Activated CD8-positive, alpha-beta memory T cell treated with anti-CD3 and anti-CD28 coated beads for 4 hours (primary cell): ENCODE measurements at regions not wholly inside any gene's neighbourhood (a gene's known extent, or its start where the extent isn't known, plus 50 kb on each side); places are given as distances from the start of the nearest gene placed in this dataset.
"Not testable (repeated sequence)": the region's sequence is repeated elsewhere in the genome, so short reads cannot be mapped to it uniquely, and the experiment has no call there.

ENCODE experiments used
- DNase-seq, 2 donors: peaks; one replicate each; pipeline ENCODE4 v3.0.0-alpha.2; 2020; ENCODE audit warnings: low read depth in 2 of 2

DNA sequence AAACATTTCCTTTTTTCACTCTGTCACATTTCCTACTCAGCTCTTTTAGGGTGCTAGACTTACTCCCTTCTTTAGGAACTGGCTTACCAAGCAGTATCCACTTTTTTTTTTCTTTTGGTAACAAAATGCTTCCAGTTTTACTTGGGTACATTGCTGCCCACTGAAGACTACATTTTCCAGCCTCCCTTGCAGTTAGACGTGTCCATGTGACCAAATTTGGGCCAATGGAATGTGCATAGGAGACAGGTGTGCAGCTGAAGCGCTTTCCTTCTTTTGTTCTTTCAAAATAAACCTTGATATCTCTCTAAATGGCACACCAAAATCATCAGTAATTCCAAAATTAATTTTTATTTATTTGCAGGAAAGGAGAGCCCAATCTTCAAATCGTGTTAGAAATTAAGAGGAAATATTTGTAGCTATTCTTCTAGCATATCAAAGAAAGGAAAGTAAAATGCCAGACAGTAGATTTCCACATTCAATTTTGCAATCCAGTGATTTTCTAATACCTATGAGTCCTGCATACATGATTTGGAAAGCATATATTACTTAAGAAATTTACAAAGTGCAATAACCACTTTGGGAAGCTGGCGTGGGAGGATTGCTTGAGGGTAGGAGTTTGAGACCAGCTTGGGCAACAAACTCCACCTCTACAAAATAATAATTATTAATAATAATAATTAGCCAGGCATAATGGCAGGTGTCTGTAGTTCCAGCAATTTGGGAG lies 422.0 kb upstream of the FRG2C start:
- DNase-seq: no peak

DNA sequence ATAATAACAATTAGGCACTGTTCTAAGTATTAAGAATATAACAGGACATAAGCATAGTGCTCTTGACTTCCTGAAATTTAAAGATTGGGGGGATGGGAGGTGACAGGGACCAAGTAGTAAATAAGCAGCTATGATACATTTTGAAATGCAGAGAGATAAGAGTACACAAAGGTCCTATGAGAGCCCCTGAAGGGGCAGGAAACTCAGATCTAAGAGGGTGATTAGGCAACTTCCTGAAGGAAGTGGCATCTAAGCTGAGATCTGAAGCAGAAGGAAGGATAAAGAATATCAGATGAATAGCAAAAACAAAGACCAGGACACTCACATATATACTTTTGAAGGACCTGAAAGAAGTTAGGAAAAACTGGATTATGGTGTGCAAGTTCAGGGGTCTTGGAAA lies 415.2 kb upstream of the FRG2C start:
- no peak for DNase-seq

DNA sequence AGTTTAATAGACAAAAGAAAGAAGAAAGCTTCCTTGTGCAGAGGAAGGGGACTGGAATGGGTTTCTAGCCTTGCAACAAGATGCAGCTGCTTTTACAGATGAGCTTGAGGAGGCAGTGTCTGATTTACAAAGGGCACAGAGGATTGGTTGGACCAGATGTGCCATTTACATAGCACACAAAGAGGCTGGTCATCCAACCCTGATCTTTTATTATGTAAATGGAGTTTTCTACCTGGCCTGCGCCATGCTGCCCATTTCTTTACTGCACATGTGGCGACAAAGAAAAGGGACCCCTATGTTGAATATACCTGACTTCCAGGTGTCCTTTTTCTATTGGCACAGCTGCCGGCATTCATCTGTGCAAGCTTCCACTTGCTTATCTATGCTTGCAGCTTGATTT lies 409.4 kb upstream of the FRG2C start:
- no peak for DNase-seq

DNA sequence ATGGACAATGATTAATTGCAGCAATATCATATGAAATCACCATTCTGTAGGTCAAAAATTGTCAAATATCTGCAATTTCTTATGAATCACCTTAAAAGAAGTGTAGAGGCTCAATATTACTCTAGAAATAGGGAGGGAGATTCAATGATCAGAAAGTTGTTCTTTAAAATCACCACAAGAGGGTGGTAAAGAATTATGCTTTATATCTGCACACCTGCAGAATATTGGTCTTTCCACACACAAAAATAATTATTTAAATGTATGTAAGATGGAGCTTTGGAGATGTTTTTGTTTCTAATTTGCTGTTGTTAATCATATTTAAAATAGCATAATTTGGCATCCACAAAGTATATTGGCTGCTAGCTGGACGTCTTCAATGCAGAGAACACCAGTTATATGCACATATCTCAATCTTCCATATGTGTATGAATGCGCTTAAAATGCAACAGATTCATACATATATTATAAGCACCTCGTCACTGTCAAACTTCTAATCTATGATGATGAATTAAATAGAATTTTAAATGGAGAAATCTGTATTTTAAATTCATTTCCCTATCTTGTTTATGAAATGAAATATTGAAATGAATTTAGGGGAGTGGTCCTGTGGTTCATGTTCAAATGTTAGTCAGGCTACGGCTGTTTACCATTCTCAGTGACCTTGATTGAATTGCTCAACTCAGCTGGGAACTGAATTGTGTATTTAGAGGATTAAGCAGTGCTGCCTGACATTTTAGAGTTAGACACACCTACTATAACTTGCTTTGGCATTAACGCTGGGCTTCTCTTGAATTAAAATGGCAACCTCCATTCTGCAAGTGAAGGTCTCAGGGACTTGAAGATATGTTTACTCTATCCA lies 405.1 kb upstream of the FRG2C start:
- not testable (repeated sequence) for DNase-seq

DNA sequence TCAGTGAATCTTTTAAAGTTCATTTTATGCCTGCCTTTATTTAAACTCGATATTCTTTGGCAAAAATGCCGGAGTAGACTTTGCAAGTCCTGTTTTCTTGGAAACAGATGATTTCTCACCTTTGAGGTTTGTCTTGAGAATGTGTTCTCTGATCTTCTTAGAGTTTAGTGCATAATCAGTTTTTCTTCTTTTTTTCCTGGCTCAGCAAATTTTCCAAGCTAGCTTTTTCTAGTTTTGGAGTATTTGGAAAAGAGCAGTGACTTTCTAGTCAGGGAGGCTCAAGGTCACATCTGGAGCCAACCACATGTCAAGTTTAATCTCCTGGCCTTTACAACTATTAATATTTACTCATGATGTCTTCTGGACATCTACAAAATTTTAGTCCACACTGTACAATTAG lies 403.2 kb upstream of the FRG2C start:
- DNase-seq: not testable (repeated sequence)

DNA sequence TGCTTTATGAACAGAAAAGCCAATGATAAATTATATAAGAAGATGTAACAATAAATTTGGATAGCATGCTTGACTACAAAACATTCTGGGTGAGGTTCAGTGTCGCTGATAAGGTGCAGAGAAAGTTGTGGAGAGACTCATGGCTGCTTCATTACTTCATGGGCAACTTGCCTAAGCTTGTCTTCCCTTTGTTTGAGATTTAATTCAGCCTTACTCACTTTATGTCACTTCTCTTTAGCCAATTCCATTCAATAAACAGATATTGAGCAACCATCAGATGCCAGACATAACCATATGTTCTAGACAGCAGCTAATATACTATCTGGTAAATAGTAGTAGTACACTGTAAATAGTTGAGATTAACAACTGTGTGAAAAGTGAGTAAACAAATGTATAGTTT lies 401.5 kb upstream of the FRG2C start:
- DNase-seq: no peak

DNA sequence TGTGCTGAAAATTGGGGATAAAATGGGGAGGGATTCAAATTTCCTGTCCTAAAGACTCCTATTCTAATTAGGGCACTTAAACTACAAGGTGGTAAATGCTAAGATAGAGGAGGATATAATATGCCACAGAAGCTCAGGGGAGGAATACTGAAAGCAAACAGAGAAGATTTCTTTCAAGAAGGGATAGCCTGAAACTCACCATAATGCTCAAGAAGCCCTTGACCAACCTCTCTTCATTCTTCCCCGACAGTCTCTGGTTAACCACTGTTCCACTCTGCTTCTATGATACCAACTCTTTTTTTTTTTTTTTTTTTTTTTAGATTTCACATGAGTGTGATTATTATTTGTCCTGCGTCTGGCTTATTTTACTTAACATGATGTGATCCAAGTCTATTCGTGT lies 398.2 kb upstream of the FRG2C start:
- DNase-seq: no peak

DNA sequence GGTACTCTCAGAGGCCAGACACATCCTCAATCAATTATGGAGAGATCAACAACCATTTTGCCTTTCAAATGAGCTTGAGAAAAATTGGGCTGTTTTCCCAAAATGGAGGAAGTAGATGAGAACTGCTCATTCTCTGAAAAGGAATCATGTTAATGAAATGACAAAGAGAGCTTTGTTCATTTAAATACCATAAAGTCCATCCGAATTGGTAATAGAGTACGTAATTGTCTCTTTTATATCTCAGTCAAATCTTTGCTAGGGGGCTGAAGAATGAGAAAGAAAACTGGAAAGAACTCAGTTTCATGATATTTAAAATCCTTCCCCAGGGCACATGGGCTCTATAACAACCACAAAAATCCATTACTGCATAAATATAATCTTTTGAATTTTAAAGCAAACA lies 395.6 kb upstream of the FRG2C start:
- DNase-seq: not testable (repeated sequence)

DNA sequence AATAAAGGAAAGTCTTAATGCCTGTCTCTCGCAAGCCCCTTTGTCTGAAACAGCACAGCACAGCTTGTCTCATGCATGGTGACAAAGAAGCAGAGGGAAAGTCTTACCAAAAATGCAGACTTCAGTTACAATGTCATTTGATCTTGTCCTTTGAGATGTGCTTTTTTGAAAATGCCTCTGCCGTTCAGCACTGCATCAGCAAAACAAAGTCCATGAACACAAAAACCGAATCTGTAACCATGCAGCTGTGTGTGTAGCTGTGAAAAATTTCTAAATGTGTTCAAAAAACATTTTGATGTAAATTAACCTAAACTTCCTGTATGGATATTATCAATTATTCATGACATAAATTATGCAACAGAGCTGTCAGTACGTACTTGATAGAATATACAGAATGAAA lies 391.9 kb upstream of the FRG2C start:
- not testable (repeated sequence) for DNase-seq

DNA sequence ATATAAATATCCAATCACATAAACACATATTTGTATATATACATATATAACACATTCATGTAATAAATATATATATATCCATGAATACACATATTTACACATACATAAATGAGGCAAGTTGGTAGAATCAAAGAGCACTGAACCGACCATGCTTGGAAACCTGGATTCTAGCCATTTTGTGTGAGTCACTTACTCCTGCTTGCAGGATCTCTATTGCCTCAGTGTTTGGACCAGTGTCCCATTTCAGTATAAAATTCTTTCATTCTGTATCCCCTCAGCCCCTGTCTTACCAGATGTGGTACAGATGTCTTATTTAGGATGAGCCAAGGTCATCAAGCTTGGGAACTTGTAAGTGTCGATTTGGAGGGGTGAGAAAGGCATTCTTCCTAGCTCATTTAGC lies 391.4 kb upstream of the FRG2C start:
- no peak for DNase-seq

DNA sequence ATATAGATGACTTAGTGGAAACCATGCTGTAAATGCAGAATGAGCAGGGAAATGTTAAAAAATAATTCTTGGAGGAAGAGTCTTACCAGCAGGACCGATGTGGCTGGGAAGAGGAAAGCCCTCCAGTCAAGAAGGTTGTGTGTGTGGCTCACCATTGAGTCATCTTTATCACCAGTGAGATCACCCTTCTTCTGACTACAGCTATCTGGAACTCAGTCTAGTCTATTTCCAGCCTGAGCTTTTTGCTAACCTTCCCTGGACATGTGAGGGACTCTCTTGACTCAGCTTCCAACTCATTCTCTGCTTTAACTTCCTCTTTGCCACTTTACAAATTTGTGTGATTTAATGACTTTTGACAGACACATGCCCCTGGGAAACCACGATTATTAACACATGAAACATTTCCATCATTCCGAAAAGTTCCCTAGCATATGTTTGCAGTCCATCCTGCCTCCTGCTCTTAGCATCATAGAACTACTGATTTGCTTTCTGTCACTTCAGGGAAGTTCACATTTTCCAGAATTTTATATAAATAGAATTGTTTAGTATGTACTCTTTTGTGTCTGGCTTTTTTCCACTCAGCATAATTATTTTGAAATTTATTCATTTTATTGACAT lies 378.5 kb upstream of the FRG2C start:
- DNase-seq: not testable (repeated sequence)

DNA sequence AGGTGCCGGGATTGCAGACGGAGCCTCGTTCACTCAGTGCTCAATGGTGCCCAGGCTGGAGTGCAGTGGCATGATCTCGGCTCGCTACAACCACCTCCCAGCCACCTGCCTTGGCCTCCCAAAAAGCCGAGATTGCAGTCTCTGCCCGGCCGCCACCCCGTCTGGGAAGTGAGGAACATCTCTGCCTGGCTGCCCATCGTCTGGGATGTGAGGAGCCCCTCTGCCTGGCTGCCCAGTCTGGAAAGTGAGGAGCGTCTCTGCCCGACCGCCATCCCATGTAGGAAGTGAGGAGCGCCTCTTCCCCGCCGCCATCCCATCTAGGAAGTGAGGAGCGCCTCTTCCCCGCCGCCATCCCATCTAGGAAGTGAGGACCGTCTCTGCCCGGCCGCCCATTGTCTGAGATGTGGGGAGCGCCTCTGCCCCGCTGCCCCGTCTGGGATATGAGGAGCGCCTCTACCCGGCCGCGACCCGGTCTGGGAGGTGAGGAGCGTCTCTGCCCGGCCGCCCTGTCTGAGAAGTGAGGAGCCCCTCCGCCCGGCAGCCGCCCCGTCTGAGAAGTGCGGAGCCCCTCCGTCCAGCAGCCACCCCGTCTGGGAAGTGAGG lies 375.1 kb upstream of the FRG2C start:
- DNase-seq: not testable (repeated sequence)

DNA sequence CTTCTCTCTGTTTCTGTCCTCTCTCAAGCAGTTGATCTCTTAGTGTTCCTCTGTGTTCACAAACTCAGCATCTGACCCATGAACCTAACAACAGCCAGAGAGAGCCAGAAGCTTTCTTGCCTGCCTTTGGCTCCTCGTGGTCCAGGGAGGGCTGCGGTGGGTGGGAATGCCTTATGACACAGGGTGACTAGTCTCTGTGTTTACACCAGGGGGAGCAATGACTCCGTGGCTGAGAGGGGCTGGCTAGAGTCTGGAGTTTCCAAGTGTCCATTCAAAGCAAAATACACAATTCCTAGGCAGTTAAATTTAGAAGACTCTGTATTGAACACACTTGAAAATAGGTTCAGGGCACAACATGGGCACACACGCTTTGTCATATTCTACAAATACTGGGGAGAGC lies 370.0 kb upstream of the FRG2C start:
- DNase-seq: no peak

DNA sequence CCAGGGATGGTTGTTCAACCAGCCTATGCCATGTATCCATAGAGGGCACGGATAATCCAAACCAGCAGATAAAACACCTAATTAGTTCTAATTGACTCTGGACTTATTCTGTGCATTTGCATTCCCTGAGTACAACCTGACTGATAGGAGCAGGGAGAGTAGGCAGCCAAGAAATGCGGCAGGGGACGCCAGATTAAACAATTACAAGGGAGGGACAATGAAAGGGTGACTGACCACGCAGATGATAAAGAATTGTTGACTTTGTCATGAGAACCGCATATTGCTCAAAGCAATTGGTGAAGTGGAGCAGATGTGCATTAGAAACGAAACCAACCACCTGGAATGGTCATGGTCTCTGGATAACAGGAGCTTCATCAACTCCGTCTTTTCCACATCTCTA lies 369.1 kb upstream of the FRG2C start:
- no peak for DNase-seq

DNA sequence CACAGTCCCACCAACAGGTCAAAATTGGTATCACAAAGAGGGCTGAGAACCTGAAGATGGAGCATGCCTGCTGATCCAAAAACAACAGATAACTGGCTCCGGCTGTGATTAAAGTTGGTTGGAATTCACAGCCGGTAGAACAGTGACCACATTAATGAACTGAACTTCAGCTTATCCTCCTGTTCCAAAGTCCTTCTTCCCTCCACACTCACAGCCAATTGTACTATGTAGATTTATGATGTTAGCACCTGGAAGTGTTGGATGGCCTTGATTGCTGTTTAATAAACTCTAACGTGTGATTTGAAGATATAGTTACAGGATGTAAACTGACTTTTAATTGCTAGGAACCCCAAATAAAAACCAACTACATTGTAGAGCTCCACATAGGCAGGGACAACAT lies 367.3 kb upstream of the FRG2C start:
- DNase-seq: no peak

DNA sequence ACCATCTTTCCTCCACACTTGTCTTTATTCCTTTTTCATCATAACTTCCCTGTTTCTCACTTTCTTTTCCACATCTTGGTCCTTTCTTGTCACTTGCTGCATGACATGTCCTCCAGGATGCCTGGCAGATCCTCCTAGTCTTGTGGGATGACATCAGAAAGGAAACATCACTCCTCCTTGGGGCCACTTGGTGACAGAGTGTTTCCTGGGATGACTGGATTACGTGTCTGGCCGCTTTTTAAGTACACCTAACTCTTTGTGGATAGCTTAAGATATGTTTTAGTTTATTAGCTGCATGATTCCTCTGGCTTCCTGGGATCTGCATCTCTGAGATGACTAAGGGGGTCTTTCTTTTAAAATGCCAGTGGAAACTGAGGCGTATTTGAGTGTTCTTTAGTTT lies 363.5 kb upstream of the FRG2C start:
- DNase-seq: no peak

DNA sequence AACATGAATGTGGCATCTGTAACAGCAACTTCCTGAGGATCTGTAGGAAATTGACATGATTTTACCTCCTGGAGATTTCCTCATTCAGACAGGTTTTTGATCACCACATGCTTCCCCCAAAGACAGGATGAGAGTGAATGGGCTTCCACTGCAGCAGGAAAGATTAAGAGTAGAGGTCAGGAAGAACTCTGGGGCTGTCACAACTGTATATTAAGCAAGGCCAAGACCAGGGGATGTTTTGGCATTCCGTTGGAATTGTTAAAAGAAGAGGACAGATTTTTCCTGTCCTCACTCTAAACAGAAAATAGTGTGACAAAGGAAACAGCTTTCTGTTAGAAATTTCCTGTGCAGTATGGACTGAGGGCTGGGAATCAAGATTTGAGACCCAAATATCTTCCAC lies 363.1 kb upstream of the FRG2C start:
- not testable (repeated sequence) for DNase-seq

DNA sequence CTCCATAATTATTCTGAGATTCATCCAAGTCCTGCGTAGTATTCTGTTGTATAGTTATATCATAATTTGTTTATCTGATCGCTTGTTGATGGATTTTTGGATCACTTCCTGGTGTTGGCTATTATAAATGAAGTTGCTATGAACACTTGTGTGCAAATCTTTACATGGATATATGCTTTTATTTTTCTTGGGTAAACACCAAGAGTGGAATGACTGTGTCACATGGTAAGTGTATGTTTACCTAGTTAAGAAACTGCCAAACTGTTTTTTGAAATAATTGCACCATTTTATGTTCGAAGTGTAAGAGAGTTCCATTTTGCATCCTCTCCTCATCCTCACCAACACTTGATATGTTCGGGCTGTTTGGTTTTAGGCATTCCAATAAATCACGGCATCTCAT lies 360.4 kb upstream of the FRG2C start:
- no peak for DNase-seq

DNA sequence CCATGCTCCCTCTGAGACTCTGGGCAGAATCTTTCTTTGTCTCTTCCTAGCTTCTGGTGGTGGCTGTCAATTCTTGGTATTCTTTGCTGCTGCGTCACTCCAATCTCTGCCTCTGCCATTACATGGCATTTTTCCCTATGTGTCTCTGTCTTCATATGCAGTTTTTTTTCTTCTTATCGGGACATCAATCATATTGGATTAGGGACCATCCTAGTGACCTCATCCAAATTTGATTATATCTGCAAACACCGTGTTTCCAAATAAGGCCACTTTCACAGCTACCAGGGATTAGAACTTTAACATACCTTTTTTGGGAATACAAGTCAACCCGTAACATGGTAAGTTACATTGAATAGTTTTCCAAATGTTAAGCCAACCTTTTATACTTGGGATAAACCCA lies 358.2 kb upstream of the FRG2C start:
- DNase-seq: no peak

DNA sequence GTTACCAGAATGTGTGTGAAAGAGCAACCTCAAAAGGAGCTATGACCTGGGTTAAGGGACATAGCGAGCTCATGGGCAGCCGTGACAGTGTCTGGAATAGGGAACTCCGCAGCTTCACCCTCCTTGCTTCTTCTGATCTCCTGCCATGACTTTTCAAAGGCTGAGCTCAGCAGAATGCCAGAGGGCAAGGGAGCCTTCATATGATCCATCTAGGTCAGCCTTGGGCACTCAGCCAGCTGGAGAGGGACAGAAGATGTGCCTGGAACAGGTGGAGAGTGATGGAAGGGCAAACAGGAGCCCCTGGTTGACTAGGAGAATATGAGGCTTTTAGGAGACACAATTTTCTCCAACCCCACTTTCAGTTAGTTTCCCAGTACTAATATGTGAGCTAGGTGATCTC lies 352.8 kb upstream of the FRG2C start:
- DNase-seq: not testable (repeated sequence)

DNA sequence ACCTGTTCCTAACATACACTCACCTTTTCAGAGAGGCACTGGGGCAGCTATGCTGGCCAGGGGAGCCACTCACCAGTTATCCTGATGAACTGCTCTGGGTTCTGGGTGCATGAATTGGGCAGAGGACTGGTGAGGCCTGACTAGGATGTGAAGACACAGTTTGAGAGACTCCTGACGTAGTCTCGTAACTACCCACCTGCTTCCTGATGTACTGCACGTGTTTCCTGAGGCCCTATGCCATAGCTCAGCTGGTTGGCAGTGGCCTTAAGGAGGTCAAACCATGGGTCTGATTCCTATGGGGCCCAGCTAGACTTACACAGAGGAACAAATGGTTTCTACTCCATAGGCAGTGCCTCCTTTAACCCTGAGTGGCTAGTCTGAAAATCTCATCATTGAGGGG lies 351.7 kb upstream of the FRG2C start:
- DNase-seq: not testable (repeated sequence)

DNA sequence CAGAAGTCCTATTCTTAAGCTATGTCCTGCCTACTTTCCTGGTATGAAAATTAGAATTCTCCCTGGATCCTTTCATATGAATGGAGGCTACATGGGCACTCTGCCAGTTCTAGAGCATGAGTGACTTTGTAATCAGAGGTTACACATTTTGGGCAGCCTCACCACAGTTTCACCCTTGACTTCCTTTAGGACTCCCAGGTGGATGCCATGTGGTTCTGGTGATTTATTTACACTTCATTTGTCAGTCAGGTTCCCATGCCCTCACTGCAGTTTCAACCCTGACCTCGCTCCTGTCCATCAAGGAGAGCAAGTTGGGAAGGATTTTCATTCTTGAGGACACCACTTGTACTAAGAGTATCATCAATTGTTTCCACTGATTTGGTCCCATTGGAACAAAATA lies 344.4 kb upstream of the FRG2C start:
- not testable (repeated sequence) for DNase-seq
